Vagina (tissue), 2 donors: ENCODE measurements at regions not wholly inside any gene's neighbourhood (a gene's known extent, or its start where the extent isn't known, plus 50 kb on each side); places are given as distances from the start of the nearest gene placed in this dataset.

Experiments used
- CTCF ChIP-seq, 3 experiments: fragments of 450-650 bp in 2 of 3; fragments of 200-600 bp in 1 of 3; sonication (generic) in 1 of 3; IDR thresholded peaks; one replicate each; pipeline ENCODE4 v1.5.1; 2017 to 2019; ENCODE audit warnings: antibody characterized with exemption in 3 of 3, mild to moderate bottlenecking in 2 of 3, moderate library complexity in 2 of 3
- POLR2AphosphoS5 ChIP-seq, 2 donors: sonication (generic); formaldehyde crosslinking; IDR thresholded peaks; one replicate each; pipeline ENCODE4 v1.9.0; 2017; ENCODE audit warnings: antibody characterized with exemption in 2 of 2, mild to moderate bottlenecking in 2 of 2, low read depth in 1 of 2; ENCODE audit not compliant: insufficient read depth in 1 of 2

- no peak for TF ChIP-seq CTCF (IDR thresholded peaks at IDR 0.05)
- no peak for TF ChIP-seq POLR2AphosphoS5 (IDR thresholded peaks at IDR 0.05; ENCODE audit: insufficient read depth in 1 of 2, low read depth in 1 of 2)
Measured at GRCh38 chr18:40437517-40437916, 1517.5 kb upstream of the PIK3C3 start.
